WTC11 (cell line): ENCODE measurements at regions not wholly inside any gene's neighbourhood (a gene's known extent, or its start where the extent isn't known, plus 50 kb on each side); places are given as distances from the start of the nearest gene placed in this dataset.

Source experiments
- ATAC-seq: fragments of 200-7000 bp; cut with Tn5 transposase; 2 replicates; pipeline ENCODE4 v1.10.0; 2021; ENCODE audit warnings: mild to moderate bottlenecking, moderate library complexity
- CTCF ChIA-PET: fragments of 300-600 bp; sonication (Branson Sonifier 250); formaldehyde crosslinking; loops from one replicate; lab custom pipeline; 2021; ENCODE audit warnings: antibody characterized with exemption; lab: Charles Lee
- POLR2A ChIA-PET: fragments of 350-600 bp; sonication (Branson Sonifier 250); formaldehyde crosslinking; loops from one replicate; lab custom pipeline; 2021; ENCODE audit warnings: antibody characterized with exemption; lab: Charles Lee
- DNase-seq: peaks from one replicate; pipeline ENCODE4 v3.0.0; 2021; ENCODE audit warnings: low spot score
- H3K27ac Mint-ChIP-seq: 2 replicates; pipeline ENCODE4 v1.8.0; 2021; ENCODE audit warnings: mixed read lengths
- H3K27me3 Mint-ChIP-seq: 2 replicates; pipeline ENCODE4 v1.8.0; 2021; ENCODE audit warnings: low read depth, mild to moderate bottlenecking, moderate library complexity, mixed read lengths
- H3K36me3 Mint-ChIP-seq: 2 replicates; pipeline ENCODE4 v1.8.0; 2021; ENCODE audit warnings: mixed read lengths
- H3K4me1 Mint-ChIP-seq: 2 replicates; pipeline ENCODE4 v1.8.0; 2022; ENCODE audit warnings: mixed read lengths
- H3K4me3 Mint-ChIP-seq: 2 replicates; pipeline ENCODE4 v1.8.0; 2021; ENCODE audit warnings: mild to moderate bottlenecking, moderate library complexity, mixed read lengths
- H3K9me3 Mint-ChIP-seq: 2 replicates; pipeline ENCODE4 v1.8.0; 2021; ENCODE audit warnings: mixed read lengths
- AFF4 ChIP-seq: sonication (generic); formaldehyde crosslinking; IDR thresholded peaks from 2 replicates; pipeline ENCODE4 v1.8.1; 2023; ENCODE audit warnings: mild to moderate bottlenecking, missing genetic modification reagents, borderline replicate concordance
- CDX4 ChIP-seq: fragments of 250-450 bp; sonication (Bioruptor Pico); IDR thresholded peaks from 2 replicates; pipeline ENCODE4 v1.9.0; 2021; ENCODE audit warnings: moderate library complexity, mild to moderate bottlenecking, inconsistent platforms, borderline replicate concordance
- E2F4 ChIP-seq: sonication (generic); formaldehyde crosslinking; IDR thresholded peaks from 2 replicates; pipeline ENCODE4 v1.8.1; 2022; ENCODE audit warnings: low read depth, mild to moderate bottlenecking, moderate library complexity, missing genetic modification reagents, borderline replicate concordance
- E2F5 ChIP-seq: sonication (generic); formaldehyde crosslinking; IDR thresholded peaks from 2 replicates; pipeline ENCODE4 v1.8.1; 2022; ENCODE audit warnings: mild to moderate bottlenecking, moderate library complexity, missing genetic modification reagents
- FOXK1 ChIP-seq: sonication (generic); formaldehyde crosslinking; IDR thresholded peaks from 2 replicates; pipeline ENCODE4 v1.8.0; 2022; ENCODE audit warnings: mild to moderate bottlenecking, moderate library complexity, missing genetic modification reagents
- HMGA2 ChIP-seq: fragments of 250-450 bp; sonication (Bioruptor Pico); IDR thresholded peaks from 2 replicates; pipeline ENCODE4 v1.4.0; 2021; ENCODE audit warnings: mild to moderate bottlenecking, moderate library complexity
- IRF2 ChIP-seq: sonication (generic); formaldehyde crosslinking; IDR thresholded peaks from 2 replicates; pipeline ENCODE4 v1.8.0; 2022; ENCODE audit warnings: low read depth, missing genetic modification reagents, borderline replicate concordance
- MXD4 ChIP-seq: fragments of 250-450 bp; sonication (Bioruptor Pico); IDR thresholded peaks from 2 replicates; pipeline ENCODE4 v1.8.0; 2021; ENCODE audit warnings: mild to moderate bottlenecking, moderate library complexity, borderline replicate concordance
- MYBL2 ChIP-seq: sonication (generic); formaldehyde crosslinking; IDR thresholded peaks from 2 replicates; pipeline ENCODE4 v1.8.1; 2023; ENCODE audit warnings: mild to moderate bottlenecking, moderate library complexity, missing genetic modification reagents
- NR2C2 ChIP-seq: sonication (generic); formaldehyde crosslinking; IDR thresholded peaks from 2 replicates; pipeline ENCODE4 v1.8.0; 2022; ENCODE audit warnings: mild to moderate bottlenecking, missing genetic modification reagents
- STAT6 ChIP-seq: sonication (generic); formaldehyde crosslinking; conservative IDR thresholded peaks from 2 replicates; pipeline ENCODE4 v1.8.1; 2023; ENCODE audit warnings: mild to moderate bottlenecking, low read depth, missing genetic modification reagents, moderate library complexity
- TEAD1 ChIP-seq: sonication (generic); formaldehyde crosslinking; IDR thresholded peaks from 2 replicates; pipeline ENCODE4 v1.8.0; 2022; ENCODE audit warnings: mild to moderate bottlenecking, missing genetic modification reagents
- TF ChIP-seq, protein P1 (sequence below): fragments of 250-450 bp; sonication (Bioruptor Pico); IDR thresholded peaks from 2 replicates; pipeline ENCODE4 v1.9.0; 2021; ENCODE audit warnings: mild to moderate bottlenecking, borderline replicate concordance

- no peak for TF ChIP-seq IRF2 (CRISPR knock-in tag)
- no peak for TF ChIP-seq HMGA2 (CRISPR knock-in tag)
- TF ChIP-seq NR2C2: no peak
- no peak for TF ChIP-seq E2F4 (CRISPR knock-in tag)
Observed at GRCh38 chr4:111475666-111476065, 669.6 kb upstream of the FAM241A start (continued).

GRCh38 chr4:111480510-111480909 is 664.7 kb upstream of the FAM241A start:
- DNase-seq (no peak), ATAC-seq (no peak)
- CTCF ChIA-PET: no interaction called here
- Mint-ChIP-seq H3K27me3 (peaks cover 26% of the 10 kb centered on the region), H3K4me1 (no peaks in the 10 kb centered on the region; the same call in 1 of the 2 replicates), H3K4me3 (no peak overlapping the region), H3K27ac (no peak overlapping the region), H3K36me3 (no peaks in the 10 kb centered on the region), H3K9me3 (no peaks in the 10 kb centered on the region)
- TF ChIP-seq CDX4 (CRISPR knock-in tag): no peak
- TF ChIP-seq, protein P1, sequence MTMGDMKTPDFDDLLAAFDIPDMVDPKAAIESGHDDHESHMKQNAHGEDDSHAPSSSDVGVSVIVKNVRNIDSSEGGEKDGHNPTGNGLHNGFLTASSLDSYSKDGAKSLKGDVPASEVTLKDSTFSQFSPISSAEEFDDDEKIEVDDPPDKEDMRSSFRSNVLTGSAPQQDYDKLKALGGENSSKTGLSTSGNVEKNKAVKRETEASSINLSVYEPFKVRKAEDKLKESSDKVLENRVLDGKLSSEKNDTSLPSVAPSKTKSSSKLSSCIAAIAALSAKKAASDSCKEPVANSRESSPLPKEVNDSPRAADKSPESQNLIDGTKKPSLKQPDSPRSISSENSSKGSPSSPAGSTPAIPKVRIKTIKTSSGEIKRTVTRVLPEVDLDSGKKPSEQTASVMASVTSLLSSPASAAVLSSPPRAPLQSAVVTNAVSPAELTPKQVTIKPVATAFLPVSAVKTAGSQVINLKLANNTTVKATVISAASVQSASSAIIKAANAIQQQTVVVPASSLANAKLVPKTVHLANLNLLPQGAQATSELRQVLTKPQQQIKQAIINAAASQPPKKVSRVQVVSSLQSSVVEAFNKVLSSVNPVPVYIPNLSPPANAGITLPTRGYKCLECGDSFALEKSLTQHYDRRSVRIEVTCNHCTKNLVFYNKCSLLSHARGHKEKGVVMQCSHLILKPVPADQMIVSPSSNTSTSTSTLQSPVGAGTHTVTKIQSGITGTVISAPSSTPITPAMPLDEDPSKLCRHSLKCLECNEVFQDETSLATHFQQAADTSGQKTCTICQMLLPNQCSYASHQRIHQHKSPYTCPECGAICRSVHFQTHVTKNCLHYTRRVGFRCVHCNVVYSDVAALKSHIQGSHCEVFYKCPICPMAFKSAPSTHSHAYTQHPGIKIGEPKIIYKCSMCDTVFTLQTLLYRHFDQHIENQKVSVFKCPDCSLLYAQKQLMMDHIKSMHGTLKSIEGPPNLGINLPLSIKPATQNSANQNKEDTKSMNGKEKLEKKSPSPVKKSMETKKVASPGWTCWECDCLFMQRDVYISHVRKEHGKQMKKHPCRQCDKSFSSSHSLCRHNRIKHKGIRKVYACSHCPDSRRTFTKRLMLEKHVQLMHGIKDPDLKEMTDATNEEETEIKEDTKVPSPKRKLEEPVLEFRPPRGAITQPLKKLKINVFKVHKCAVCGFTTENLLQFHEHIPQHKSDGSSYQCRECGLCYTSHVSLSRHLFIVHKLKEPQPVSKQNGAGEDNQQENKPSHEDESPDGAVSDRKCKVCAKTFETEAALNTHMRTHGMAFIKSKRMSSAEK (CRISPR knock-in tag): no peak
- TF ChIP-seq E2F5: no peak
- no peak for TF ChIP-seq HMGA2 (CRISPR knock-in tag)
- POLR2A ChIA-PET: no interaction called here

DNA sequence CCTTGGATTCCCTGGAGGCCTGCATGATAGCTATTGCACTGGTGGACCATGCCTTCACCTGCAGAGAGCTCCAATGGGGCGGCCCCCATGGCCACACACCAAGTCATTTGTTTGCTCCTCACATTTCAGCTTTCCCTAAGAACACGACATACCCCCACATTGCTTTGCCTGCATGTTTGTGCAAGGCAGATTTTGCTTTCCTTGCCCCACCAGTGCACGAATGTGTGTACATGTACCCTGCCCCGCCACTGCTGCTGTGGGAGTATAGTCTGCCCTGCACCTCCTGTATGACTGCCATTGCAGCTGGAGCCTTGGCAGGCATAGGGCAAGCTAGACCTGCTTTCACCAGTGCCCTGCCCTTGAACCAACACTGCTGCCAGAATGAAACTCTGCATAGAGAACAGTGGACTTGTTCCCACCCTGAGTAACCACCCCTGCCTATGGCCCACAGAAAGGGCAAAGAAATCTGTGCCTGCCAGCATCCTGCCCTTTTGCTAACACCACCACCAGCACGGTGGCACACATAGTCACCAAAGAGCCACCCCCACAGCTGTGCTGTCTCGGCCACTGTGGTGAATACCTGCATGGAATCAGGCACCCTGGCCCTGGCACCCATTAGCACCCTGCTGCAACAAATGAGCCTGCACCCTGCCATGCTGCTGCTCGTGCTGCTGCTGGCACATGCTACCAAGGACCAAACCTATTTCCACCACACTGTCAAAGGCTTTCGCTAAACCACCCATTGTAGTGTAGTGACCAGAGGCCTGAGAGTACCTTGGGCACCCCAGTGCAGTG is 661.7 kb upstream of the FAM241A start:
- DNase-seq (no peak), ATAC-seq (no peak)
- ChIA-PET POLR2A (interaction anchor here (0.5 kb wide), 1 partner anchor 142 kb away, joined by 5 read pairs; no protein-coding TSS in a partner anchor), CTCF (no interaction called here)
- Mint-ChIP-seq H3K9me3 (peaks cover 4% of the 10 kb centered on the region), H3K27ac (no peak overlapping the region), H3K4me1 (no peaks in the 10 kb centered on the region; the same call in 1 of the 2 replicates), H3K27me3 (peaks cover 53% of the 10 kb centered on the region), H3K4me3 (no peak overlapping the region), H3K36me3 (no peaks in the 10 kb centered on the region)
- TF ChIP-seq MXD4 (CRISPR knock-in tag): no peak
- TF ChIP-seq MYBL2 (CRISPR knock-in tag): no peak

DNA sequence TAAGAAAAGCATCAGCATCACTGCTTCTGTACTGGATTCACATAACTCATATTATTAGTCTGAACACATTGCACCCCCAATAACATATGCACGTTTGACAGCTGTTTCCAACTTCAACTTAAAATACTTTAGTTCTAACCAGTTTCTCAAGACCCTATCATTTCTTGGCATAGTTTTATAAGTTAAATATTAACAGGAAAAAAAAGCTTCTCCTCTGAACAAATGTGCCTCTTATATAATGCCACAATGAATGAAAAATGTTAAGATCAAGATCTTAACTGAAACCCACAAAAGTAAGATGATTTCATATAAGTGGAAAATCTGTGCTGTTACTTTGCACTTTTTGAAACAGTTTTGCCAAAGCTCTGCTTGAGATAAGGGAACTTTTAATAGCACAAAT is 652.8 kb upstream of the FAM241A start:
- H3K9me3 Mint-ChIP-seq: no peaks in the 10 kb centered on the region
- POLR2A ChIA-PET: no interaction called here
- no peak overlapping the region for H3K27ac Mint-ChIP-seq
- CTCF ChIA-PET: interaction anchor here (1.2 kb wide), 1 partner anchor 17 kb away, joined by 3 read pairs; no protein-coding TSS in a partner anchor
- no peaks in the 10 kb centered on the region for H3K36me3 Mint-ChIP-seq
- no peak overlapping the region for H3K4me3 Mint-ChIP-seq
- no peak for ATAC-seq
- peaks cover 22% of the 10 kb centered on the region for H3K27me3 Mint-ChIP-seq
- H3K4me1 Mint-ChIP-seq: no peaks in the 10 kb centered on the region
- DNase-seq: no peak
- TF ChIP-seq FOXK1 (CRISPR knock-in tag): no peak
- TF ChIP-seq TEAD1 (CRISPR knock-in tag): no peak
- no peak for TF ChIP-seq AFF4 (CRISPR knock-in tag)
- no peak for TF ChIP-seq STAT6 (CRISPR knock-in tag)
